Stimulated activated CD4-positive, alpha-beta T cell treated with anti-CD3 and anti-CD28 coated beads, Interleukin-1b, Interleukin-23, amount 100 ng/mL, for 24 hours (primary cell): ENCODE measurements at regions not wholly inside any gene's neighbourhood (a gene's known extent, or its start where the extent isn't known, plus 50 kb on each side); places are given as distances from the start of the nearest gene placed in this dataset.

Source experiments
- DNase-seq, 4 experiments: peaks; one replicate each; pipeline ENCODE4 v3.0.0-alpha.2; 2020; ENCODE audit warnings: low read depth in 4 of 4, low spot score in 1 of 4

GRCh38 chr7:155360495-155361345 lies 63.0 kb downstream of the INSIG1 start:
- no peak for DNase-seq

- no peak for DNase-seq
Observed at GRCh38 chr7:155361346-155361680, 63.6 kb downstream of the INSIG1 start.

GRCh38 chr7:155361947-155362346 lies 64.3 kb downstream of the INSIG1 start:
- no peak for DNase-seq

- no peak for DNase-seq
Observed at GRCh38 chr7:155362380-155363145, 64.9 kb downstream of the INSIG1 start.

GRCh38 chr7:155363146-155363539 lies 65.5 kb downstream of the INSIG1 start:
- DNase-seq, result no peak

GRCh38 chr7:155363852-155364600 lies 66.3 kb downstream of the INSIG1 start:
- DNase-seq, result no peak

- DNase-seq, result no peak
Observed at GRCh38 chr7:155365146-155365874, 67.6 kb downstream of the INSIG1 start.

- no peak for DNase-seq
Observed at GRCh38 chr7:155368894-155369600, 71.4 kb downstream of the INSIG1 start.

GRCh38 chr7:155369766-155370165 lies 72.1 kb downstream of the INSIG1 start:
- no peak for DNase-seq

- no peak for DNase-seq
Observed at GRCh38 chr7:155371331-155371883, 73.7 kb downstream of the INSIG1 start.

DNA sequence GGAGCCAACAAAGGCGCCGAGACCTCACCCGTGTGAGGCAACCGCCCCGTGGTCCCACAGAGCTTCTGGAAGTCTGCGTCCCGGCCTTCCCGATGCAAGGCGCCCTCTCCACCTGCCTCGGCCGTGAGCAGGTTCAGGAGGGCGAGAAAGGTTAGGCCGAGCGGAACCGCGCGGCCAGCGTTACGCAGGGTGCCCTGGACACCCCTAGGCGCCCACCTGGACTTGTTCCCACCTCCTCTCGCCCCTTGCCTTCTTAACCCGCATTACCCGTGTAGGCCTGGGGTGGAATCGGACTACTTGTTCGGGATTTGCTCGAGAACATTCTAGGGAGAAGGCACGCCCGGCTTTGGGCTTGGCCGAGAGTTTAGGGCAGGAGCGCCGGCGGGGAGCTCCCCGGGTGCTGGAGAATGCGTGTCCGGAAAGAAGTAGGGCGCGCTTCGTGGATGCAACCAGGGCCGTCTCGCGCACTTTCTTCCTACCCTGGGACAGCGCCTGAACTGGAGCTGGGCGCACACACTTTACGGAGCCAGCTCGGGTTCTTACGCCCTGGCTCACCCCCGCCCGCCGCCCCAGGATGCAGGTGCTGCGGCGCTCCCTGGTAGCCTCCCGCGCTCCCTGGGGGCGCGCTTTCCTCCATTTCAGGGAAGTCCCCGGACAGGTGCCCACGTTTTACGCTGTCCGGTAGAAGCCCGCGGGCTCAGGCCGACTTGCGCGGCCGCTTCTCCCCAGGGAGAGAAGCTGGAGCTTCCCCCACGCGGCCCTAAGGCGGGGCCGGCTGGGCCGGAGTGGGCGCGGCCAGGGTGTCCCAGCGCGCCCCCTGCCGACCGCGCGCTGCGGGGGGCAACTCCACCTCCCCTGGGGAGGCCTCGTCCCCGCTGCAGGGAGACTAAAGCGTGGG lies 74.5 kb downstream of the INSIG1 start:
- no peak for DNase-seq

DNA sequence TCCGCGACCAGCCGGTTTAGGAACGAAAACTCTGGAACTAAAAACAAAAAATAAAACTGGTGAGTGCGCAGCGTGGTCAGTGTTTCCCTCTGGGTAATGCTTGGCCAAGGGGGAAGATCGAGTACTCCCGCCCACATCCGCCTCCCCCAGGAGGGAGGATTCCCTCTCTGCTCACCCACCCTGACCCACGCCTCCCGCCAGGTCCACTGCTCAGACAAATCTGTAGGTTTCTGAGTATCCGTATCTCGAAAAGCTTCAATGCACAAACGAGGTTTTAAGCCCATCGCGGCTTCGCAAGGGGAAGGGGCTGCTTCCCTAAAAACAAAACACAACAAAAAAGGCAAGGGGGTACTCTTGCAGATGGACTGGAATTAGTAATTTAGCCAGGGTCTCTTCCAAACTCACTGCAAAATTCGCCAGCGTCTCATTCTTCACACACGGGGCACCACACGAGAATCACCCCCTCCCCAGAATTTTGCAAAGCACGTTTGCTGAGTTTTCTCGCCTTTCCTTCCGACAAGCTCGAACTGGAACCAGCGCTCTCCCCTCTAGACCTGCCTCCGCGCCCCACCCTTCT lies 75.2 kb downstream of the INSIG1 start:
- no peak for DNase-seq

DNA sequence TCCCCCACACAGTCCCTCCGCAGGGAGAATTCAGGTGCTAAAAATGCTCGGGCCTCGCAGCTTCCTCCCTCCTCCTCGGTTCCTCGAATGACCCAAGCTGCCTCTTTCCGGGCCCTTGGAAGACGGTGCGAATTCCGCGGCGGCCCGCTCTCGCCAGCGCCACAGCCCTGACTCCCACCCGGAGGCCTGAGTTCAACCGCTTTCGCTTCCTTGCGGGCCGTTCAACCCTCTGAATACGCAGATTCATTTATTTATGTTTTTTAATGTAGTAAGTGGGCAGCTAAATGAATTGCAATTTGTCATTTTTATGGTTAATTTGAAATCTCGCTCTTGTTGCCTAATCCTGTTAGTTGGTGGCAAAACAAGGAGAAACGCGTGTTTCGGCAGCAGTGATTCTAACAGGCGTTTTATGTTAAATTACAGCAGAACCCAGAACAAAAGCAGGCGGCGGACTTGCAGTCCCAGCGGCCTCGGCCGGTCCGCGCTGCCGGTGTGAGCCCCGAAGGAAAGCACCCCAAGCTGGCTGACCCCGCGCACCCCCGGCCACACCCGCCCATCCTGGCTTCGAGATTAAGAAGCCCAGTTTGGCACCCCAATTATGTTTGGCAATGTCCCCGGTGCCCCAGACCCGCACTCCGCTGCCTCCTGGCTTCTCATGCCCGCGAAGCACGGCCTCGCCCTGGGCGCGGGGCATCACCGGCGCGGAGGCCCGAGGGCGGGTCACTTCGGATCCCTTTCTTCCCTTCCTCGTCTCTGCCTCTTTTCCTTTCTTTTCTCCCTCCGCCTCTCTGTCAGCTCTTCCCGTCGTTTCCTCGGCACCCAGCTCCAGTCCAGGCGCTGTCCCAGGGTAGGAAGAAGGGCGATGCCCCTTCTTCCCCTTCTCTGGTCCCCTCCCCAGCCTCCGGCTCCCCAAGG lies 75.9 kb downstream of the INSIG1 start:
- DNase-seq, result no peak

DNA sequence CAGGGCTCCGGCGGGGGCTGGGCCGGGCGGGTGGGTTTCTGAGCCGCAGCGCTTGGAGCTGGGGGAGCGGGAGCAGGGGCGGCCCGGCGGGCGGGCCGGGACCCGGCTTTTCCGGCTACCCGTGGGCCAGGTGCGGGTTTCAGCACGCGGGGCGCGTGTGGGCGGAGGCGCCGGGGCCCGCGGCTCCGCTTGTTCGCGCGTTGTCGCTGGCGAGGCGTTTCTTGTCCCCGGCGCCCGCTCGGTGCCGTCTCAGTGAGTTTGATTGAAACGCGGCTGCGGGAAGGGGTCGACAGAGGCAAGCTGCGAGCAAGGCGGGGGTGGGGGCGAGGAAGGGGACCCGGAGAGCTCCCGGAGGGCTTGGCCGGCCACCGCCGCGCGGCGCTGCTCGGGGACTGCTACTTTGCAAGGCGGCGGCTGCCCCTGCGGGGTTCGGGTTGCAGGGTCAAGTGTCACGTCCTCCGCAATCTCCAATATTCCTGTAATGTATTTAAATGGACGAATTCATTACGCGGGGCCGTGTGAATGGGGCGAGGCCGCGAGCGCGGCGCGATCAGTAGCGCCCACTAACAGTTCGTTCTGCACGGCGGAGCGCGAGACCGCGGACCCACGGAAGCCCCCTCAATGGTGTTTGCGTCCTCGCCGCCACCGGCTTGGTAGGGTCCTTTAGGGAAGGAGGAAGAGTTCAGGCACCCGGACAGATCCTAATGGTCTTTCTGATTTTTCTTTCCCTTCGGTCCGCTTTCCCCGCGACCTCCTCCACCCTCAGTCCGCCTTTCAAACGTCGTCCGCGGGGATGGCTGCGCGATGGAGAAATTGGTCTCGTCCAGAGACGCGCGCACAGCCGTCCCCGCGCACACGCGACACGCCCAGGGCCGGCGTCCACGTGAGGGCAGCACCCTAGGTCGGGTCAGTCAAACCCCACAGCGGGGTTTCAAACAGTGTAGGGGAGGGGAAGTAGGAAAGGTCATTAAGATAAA lies 76.9 kb downstream of the INSIG1 start:
- no peak for DNase-seq

DNA sequence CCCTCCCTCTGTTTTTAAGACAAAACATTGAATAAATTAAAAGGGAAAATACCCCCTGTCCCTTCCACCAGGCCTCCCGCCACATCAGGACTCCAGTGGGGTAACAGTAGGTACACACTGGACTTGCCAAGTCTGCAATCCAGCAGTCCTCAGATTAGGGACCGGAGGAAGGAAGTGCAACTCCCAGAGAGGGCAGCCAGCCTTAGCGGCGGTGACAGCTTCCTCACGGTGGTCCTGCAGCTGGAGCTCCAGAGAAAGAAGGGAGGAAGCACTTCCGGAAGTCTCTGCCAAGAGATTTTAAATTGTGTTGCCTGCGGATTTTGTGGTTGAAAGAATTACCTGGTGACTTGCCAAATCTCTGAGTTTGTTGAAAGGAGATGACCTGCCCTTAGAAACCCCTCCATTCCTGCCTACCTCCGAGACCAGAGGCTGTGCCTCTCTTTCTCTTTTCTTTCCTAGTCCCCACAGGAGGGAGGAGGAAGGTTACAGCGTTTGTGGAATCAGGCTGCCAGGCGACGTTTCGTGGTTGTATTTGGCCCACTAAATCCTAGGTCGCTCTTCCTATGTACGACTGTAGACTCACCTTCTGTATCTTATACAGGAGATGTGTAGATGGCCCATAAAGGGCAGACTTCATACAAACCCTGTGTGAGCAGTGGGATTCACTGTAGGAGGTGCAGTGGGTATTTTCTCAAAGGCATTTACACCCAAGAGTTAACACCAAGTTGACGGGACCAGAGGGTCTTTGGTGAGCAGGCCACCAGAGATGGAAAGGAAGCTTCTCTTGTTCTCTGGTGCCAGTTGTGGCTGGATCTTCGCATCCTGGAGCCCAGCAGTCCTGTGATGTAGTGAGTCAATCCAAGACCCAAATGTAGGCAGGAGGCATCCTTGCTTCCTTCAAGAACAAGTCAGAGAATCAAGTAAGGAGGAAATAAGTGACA lies 77.9 kb downstream of the INSIG1 start:
- DNase-seq, result no peak
